DND-41 (cell line): ENCODE measurements at regions not wholly inside any gene's neighbourhood (a gene's known extent, or its start where the extent isn't known, plus 50 kb on each side); places are given as distances from the start of the nearest gene placed in this dataset.

ENCODE experiments used
- EZH2 ChIP-seq: IDR thresholded peaks from 3 replicates; pipeline ENCODE4 v1.6.1; 2012; ENCODE audit warnings: borderline replicate concordance, low read depth, mild to moderate bottlenecking, moderate library complexity, low read length, inconsistent platforms; ENCODE audit not compliant: severe bottlenecking
- TF ChIP-seq, protein P1 (sequence below): IDR thresholded peaks from 2 replicates; pipeline ENCODE4 v1.5.1; 2012; ENCODE audit warnings: borderline replicate concordance, low read length, moderate library complexity, mild to moderate bottlenecking; ENCODE audit not compliant: poor library complexity, severe bottlenecking; ENCODE audit errors: extremely low read depth

DNA sequence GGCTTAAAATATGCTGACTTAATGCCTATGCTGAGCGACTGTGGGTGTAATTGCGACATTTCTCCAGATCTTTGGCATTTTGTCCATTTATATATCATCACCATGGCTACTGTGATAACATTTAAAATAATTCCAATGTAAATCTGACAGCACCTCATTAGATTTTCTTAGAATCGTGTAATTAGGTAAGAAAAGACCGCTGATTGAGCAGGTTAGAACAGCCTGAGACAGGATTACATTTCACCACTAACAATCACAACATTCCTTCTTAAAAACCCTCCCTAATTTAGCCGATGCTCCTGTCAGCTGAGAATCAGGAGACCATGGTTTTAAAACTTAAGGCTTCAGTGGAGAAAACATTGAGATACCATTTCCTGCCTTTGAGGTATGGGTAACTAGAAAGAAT, 455.3 kb upstream of the PDZRN3 start:
- TF ChIP-seq EZH2: no peak
- TF ChIP-seq, protein P1, sequence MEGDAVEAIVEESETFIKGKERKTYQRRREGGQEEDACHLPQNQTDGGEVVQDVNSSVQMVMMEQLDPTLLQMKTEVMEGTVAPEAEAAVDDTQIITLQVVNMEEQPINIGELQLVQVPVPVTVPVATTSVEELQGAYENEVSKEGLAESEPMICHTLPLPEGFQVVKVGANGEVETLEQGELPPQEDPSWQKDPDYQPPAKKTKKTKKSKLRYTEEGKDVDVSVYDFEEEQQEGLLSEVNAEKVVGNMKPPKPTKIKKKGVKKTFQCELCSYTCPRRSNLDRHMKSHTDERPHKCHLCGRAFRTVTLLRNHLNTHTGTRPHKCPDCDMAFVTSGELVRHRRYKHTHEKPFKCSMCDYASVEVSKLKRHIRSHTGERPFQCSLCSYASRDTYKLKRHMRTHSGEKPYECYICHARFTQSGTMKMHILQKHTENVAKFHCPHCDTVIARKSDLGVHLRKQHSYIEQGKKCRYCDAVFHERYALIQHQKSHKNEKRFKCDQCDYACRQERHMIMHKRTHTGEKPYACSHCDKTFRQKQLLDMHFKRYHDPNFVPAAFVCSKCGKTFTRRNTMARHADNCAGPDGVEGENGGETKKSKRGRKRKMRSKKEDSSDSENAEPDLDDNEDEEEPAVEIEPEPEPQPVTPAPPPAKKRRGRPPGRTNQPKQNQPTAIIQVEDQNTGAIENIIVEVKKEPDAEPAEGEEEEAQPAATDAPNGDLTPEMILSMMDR: no peak
